ENCODE measurements at regions not wholly inside any gene's neighbourhood (a gene's known extent, or its start where the extent isn't known, plus 50 kb on each side); places are given as distances from the start of the nearest gene placed in this dataset.
"Not testable (repeated sequence)": the region's sequence is repeated elsewhere in the genome, so short reads cannot be mapped to it uniquely, and the experiment has no call there.

GRCh38 chr1:221045151-221045550, 165.9 kb downstream of the HLX start:
- H3K36me3 Mint-ChIP-seq (ENCODE audit: insufficient read depth, unreplicated experiment) = no peaks in the 10 kb centered on the region
- no TSS peak for BruUV-seq (replicated peaks)
- no peaks in the 10 kb centered on the region for H3K27me3 ChIP-seq (replicated peaks; ENCODE audit: control insufficient read depth, insufficient read depth, low read length)
- H3K4me1 ChIP-seq = no peaks in the 10 kb centered on the region
- DNase-seq = no peak
- peaks cover 7% of the 10 kb centered on the region for H3K9me3 Mint-ChIP-seq (ENCODE audit: unreplicated experiment)
- H3K4me1 Mint-ChIP-seq (ENCODE audit: low read depth, unreplicated experiment) = no peaks in the 10 kb centered on the region
- H3K27me3 Mint-ChIP-seq (ENCODE audit: insufficient read depth, unreplicated experiment) = peaks cover 11% of the 10 kb centered on the region
- intact Hi-C loops (cut with micrococcal nuclease; ENCODE audit: unreplicated experiment) = loop anchor here (10.0 kb wide), 1 partner anchor 170 kb away; the partner anchor contains the start of gene HLX
- H3K36me3 ChIP-seq (ENCODE audit: control insufficient read depth, insufficient read depth, low read length) = no peaks in the 10 kb centered on the region
- H3K27ac Mint-ChIP-seq (ENCODE audit: unreplicated experiment) = no peak overlapping the region
- no peak overlapping the region for H3K4me3 Mint-ChIP-seq (ENCODE audit: unreplicated experiment)
- TF ChIP-seq CTCF (IDR thresholded peaks at IDR 0.05; ENCODE audit: insufficient read depth in 1 of 2, low read depth in 1 of 2, low read length in 1 of 2, severe bottlenecking in 1 of 2, unreplicated experiment in 1 of 2) = no peak
- H3K9me3 ChIP-seq = no peaks in the 10 kb centered on the region
- no peak overlapping the region for H3K4me3 ChIP-seq (ENCODE audit: low read depth, low read length)
- ChIA-PET CTCF (no interaction called here), POLR2A (no interaction called here)

GRCh38 chr1:221045842-221046831, 166.9 kb downstream of the HLX start:
- no peaks in the 10 kb centered on the region for H3K27me3 ChIP-seq (replicated peaks; ENCODE audit: control insufficient read depth, insufficient read depth, low read length)
- no peaks in the 10 kb centered on the region for H3K9me3 ChIP-seq
- no peak for TF ChIP-seq CTCF (IDR thresholded peaks at IDR 0.05; ENCODE audit: insufficient read depth in 1 of 2, low read depth in 1 of 2, low read length in 1 of 2, severe bottlenecking in 1 of 2, unreplicated experiment in 1 of 2)
- H3K4me1 ChIP-seq = no peaks in the 10 kb centered on the region
- no peak for DNase-seq
- H3K4me3 ChIP-seq (ENCODE audit: low read depth, low read length) = no peak overlapping the region
- POLR2A ChIA-PET = no interaction called here
- intact Hi-C loops (cut with micrococcal nuclease; ENCODE audit: unreplicated experiment) = loop anchor here (10.0 kb wide), 1 partner anchor 171 kb away; the partner anchor contains the start of gene HLX
- Mint-ChIP-seq H3K36me3 (ENCODE audit: insufficient read depth, unreplicated experiment) (no peaks in the 10 kb centered on the region), H3K4me1 (ENCODE audit: low read depth, unreplicated experiment) (no peaks in the 10 kb centered on the region), H3K4me3 (ENCODE audit: unreplicated experiment) (no peak overlapping the region), H3K9me3 (ENCODE audit: unreplicated experiment) (peaks cover 10% of the 10 kb centered on the region), H3K27ac (ENCODE audit: unreplicated experiment) (no peak overlapping the region), H3K27me3 (ENCODE audit: insufficient read depth, unreplicated experiment) (peaks cover 11% of the 10 kb centered on the region)
- no TSS peak for BruUV-seq (replicated peaks)
- CTCF ChIA-PET = no interaction called here
- no peaks in the 10 kb centered on the region for H3K36me3 ChIP-seq (ENCODE audit: control insufficient read depth, insufficient read depth, low read length)

GRCh38 chr1:221051391-221051790, 172.1 kb downstream of the HLX start:
- H3K27ac Mint-ChIP-seq (ENCODE audit: unreplicated experiment); BruUV-seq (replicated peaks); H3K36me3 Mint-ChIP-seq (ENCODE audit: insufficient read depth, unreplicated experiment); POLR2A ChIA-PET; H3K36me3 ChIP-seq (ENCODE audit: control insufficient read depth, insufficient read depth, low read length); H3K4me3 Mint-ChIP-seq (ENCODE audit: unreplicated experiment); H3K4me1 Mint-ChIP-seq (ENCODE audit: low read depth, unreplicated experiment); H3K4me1 ChIP-seq; H3K4me3 ChIP-seq (ENCODE audit: low read depth, low read length); DNase-seq; intact Hi-C loops (cut with micrococcal nuclease; ENCODE audit: unreplicated experiment); H3K27me3 ChIP-seq (replicated peaks; ENCODE audit: control insufficient read depth, insufficient read depth, low read length); CTCF ChIA-PET; H3K9me3 ChIP-seq: not testable (repeated sequence)
- peaks cover 17% of the 10 kb centered on the region for H3K27me3 Mint-ChIP-seq (ENCODE audit: insufficient read depth, unreplicated experiment)
- H3K9me3 Mint-ChIP-seq (ENCODE audit: unreplicated experiment) = peaks cover 10% of the 10 kb centered on the region

Measured in Caco-2 (cell line).